Activated CD4-positive, CD25-positive, alpha-beta regulatory T cell (primary cell): ENCODE measurements at regions not wholly inside any gene's neighbourhood (a gene's known extent, or its start where the extent isn't known, plus 50 kb on each side); places are given as distances from the start of the nearest gene placed in this dataset.

ENCODE experiments used
- DNase-seq, 4 experiments: peaks; one replicate each; lab custom pipeline; 2025; lab: John Stamatoyannopoulos, UW

DNA sequence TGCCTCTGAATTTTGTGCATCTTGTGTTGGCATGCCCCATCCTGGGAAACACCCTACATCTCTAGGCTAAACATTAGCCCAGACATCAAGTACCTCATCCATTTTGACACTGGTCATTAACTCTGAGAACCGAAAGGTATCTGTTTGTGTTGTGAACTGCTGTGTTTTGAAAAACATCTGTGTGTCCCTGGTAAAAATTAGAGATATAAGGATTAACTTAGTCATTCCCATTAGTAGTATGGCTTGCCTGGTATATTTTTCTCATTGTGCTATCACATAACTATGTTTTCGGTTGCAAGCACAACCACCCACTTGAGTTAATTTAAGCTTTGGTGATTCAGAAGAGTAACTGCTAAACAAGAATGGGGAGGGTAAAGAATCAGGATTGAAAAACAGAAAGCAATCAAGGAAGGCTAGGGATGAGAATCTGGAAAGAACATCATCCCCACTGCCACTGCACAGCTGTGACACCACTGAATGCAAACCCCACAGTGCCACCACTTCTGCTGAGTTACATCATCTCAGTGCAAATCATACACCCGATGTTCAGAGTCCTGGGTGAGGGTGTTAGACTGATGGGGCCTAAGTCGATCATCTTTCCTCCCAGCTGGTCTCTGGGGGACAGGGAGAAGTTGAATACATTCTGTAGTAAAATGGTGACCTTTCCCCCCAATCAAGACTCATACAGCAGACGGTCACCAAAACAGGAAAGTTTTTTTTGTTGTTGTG lies 234.0 kb downstream of the EPHA4 start:
- no peak for DNase-seq

DNA sequence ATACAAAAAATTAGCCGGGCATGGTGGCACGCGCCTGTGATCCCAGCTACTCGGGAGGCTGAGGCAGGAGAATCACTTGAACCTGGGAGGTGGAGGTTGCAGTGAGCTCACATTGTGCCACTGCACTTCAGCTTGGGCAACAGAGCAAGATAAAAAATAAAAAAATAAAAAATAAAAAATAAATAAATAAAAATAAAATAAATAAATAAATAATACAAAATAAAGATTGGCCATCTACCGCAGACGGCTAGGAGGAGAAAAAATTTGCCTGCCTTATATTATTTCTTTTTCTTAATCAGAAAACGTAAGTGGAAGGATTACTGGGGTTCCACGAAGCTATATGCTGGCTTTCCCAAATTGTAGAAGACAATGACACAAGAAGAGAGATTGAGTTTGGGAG lies 229.7 kb downstream of the EPHA4 start:
- no peak for DNase-seq

DNA sequence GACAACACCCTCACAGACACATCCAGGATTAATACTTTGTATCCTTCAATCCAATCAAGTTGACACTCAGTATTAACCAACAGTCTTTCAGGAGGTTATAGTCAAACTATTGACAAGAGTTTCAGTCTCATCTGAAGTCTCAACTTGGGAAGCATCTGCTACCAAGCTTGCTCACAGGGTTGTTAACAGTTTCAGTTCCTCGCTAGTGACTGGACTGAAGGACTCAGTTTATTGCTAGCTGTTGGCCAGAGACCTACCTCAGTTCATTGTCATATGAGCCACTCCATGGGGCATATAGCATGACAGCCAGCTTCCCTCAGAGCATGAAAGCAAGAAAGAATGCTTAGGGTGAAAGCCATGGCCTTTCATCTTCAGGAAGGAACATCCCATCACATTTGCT lies 228.6 kb downstream of the EPHA4 start:
- no peak for DNase-seq

DNA sequence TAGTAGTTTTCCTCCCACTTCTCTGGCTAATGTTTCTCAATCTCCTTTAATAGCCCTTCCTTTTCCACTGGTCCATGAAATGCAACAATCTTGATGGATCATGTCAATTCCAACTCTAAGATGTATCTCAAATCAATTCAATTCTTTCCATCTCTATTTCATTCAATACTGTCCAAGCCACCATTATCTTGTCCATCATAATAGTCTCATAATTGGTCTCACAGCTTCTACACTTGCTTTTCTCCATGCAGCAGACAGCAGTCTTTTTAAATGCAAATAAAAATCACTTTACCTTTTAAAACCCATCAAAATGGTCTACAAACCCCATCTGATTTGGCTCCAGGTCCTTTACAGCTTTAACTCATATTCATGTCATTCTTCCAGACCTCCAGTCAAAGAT lies 226.6 kb downstream of the EPHA4 start:
- DNase-seq = no peak

DNA sequence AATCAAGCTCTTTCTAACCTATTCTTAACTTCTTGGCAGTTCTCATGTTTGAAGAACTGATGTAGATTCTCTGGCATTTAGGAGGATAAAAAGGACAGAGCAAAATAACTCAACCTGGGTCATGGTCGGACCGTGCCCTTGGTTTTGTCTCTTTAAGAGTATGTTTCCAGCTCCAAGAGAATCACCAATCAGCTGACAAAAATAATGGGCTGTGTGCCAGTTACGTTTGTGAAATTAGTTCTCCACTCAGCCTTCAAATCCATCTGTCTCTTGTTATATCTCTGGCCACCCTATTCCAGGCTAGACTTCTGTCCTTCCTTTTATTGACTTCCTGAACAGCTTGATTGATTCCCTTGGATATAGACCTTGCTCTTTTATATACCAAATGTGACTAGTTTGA lies 225.7 kb downstream of the EPHA4 start:
- DNase-seq = no peak

DNA sequence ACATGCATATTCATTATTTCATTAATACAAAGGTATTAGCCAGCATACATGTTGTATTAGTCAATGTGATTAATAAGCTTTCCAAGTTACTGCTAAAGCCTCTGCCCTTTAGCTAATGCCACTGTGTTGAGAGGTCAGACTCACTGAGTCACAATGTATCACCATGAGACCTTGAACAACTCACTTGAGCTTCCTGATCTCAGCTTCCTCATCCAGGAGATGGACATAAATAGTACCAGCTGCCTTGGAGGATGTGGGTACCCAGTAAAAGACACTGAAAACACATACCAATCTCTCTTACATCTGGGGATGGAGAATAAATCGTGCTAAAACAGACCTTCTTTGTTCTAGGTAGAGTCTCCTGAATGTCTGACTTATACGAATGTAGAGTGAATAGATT lies 224.6 kb downstream of the EPHA4 start:
- DNase-seq = no peak

DNA sequence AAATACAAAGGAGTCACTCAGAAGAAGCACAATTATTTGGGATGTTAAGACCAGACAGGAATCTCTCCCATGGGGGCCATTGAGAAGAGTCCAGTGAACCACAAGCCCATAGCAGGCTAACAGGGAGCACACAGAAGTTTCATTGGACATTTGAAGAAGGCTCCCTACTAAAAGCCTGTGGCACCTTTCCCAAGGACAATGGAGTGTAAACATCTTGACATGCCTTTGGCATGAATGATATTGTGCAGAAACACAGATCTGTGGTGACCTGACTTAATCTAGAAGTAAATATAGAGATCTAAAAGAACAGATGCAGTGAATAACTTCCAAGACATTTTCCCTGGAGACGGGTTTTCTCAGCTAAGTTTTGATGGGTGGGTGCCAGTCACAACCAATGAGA lies 221.5 kb downstream of the EPHA4 start:
- DNase-seq = no peak

DNA sequence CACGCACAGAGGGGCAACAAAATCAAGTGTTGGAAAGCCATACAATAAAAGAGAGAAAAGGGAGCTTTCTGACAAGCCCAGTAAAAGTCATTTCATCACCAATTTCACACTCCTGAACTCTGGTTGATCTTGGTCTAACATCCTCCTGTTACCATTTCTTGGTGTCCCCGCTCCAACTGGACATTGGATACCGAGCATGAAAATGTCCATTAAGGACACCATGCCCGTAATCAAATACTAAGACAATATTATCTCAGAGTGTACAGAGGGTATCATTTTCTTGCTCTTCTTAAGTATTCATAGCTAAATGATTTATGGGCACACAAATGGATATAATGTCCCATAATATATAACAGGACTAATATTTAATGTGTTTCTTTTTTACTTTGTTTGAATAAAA lies 218.9 kb downstream of the EPHA4 start:
- DNase-seq = no peak

DNA sequence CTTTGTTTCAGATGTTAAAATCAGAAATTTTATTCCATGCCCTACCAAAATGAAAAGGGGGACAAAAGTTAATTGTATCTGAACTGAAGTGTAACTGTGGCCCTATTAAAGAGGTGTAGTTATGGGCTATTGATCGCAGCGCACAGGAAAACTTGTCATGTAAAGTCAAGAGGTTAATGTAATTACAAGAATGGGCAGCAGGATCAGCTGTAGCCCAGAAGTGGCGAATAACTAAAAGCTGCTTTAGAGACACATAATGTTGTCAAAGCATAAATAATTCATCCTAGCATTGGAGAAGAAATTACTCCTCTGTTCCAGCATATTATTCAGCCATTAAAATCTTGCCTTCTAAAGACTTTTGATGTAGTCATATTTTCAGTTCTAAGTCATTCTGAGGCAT lies 211.8 kb downstream of the EPHA4 start:
- no peak for DNase-seq

DNA sequence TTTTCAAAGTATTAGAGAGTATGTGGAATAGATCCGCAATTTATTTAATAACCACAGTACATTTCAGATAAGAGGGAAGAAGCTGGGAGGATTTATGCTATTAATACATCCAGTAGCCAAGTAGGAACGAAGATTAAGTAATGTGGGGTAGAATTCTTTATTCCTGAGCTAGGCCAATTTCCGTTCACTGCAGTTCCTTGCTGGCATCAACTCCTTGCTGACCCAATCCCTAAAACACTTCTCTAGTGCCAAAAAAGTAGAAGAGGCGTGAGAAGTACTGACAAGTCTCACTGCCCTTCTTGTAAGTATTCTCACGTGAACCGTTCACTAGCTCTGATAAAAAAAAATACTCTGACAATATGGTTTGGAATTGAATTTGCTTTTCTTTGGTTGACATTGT lies 211.4 kb downstream of the EPHA4 start:
- no peak for DNase-seq

DNA sequence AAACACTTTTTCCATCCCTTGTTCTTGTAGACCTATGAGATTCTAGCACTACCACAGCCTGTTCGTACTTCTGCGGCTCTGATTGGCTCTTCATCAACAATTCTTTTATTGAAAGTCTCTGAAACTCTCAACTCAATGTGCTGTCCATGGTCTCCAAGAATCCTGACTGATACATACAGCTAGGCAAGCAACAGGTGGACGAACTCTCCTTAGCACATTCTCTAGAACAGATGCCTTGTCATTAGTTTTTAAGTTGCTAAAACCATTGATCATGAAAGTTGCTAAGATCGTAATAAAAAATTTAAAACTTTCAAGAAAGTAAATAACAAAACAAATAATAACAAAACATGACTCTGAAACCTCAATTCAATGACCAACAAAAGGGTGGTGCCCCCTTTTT lies 210.5 kb downstream of the EPHA4 start:
- no peak for DNase-seq

DNA sequence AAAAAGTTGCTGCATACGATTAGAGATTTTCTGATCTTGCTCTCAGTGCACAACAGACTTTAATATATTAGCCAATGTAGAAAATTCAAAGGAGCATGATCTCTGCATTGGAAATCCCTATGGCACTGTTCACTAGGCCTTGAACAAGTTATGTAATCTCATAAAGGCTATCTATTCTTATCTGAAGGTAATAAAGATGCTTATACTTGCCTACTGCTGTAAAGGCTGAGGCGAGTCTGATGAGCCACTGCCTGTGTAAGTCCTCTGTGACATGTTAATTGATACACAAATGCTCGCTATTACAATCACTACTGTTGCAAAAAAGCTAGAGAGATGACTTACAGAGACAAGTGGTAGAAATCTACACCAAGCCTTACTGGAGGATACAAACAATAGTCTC lies 207.4 kb downstream of the EPHA4 start:
- no peak for DNase-seq
